ENCODE measurements at regions not wholly inside any gene's neighbourhood (a gene's known extent, or its start where the extent isn't known, plus 50 kb on each side); places are given as distances from the start of the nearest gene placed in this dataset.
"Not testable (repeated sequence)": the region's sequence is repeated elsewhere in the genome, so short reads cannot be mapped to it uniquely, and the experiment has no call there.

GRCh38 chr3:126292318-126293070, 64.7 kb downstream of the KLF15 start:
- Mint-ChIP-seq H3K27ac (no peak overlapping the region), H3K27me3 (peaks cover 17% of the 10 kb centered on the region), H3K36me3 (ENCODE audit: low read depth) (no peaks in the 10 kb centered on the region), H3K9me3 (no peaks in the 10 kb centered on the region), H3K4me1 (no peaks in the 10 kb centered on the region), H3K4me3 (no peak overlapping the region)
- no peak for DNase-seq
- intact Hi-C loops (cut with micrococcal nuclease), result no loop called here

DNA sequence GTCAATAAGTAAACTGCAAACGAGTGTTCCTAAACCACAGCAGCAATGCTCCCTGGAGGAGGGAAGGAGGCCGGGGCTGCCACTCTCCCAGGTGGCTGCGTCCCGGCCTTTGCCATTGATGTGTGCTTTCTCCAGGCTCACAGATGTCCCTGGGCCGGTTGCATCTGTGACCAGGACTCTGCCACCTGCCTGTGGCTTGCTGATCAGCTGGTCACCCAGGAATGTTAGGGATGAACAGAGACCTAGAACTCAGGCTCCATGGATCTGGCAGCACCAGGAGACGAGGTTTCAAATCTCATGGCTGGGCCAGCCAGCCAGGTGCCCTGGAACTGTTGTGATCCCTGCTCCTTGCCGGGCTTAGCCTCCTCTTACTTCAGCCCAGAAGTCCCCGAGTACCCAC, 65.7 kb downstream of the KLF15 start:
- H3K4me1 Mint-ChIP-seq, result no peaks in the 10 kb centered on the region
- H3K27me3 Mint-ChIP-seq, result peaks cover 21% of the 10 kb centered on the region
- no peaks in the 10 kb centered on the region for H3K9me3 Mint-ChIP-seq
- no peak for DNase-seq
- H3K27ac Mint-ChIP-seq, result no peak overlapping the region
- H3K36me3 Mint-ChIP-seq (ENCODE audit: low read depth), result no peaks in the 10 kb centered on the region
- no peak overlapping the region for H3K4me3 Mint-ChIP-seq
- intact Hi-C loops (cut with micrococcal nuclease), result no loop called here

DNA sequence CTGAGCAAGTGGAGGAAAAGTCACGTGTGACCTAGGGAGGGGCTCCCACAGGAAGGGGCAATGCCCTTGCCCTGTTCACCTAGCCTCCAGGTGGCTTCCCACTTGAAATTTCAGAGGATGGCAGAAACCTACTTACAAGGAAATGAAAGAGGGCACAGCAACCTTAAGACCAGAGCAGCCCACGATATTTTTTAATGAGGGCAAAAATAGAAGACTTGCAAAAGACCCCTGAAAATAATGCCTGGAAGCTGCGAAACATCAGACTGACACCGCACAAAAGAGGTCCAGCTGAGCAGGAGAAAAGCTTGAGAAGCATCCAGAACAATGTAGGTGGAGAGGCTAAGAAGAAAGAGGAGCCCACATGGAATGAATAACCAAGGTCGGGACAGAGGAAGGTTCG, 66.1 kb downstream of the KLF15 start:
- no peaks in the 10 kb centered on the region for H3K36me3 Mint-ChIP-seq (ENCODE audit: low read depth)
- intact Hi-C loops (cut with micrococcal nuclease), result no loop called here
- no peaks in the 10 kb centered on the region for H3K9me3 Mint-ChIP-seq
- DNase-seq, result no peak
- H3K4me1 Mint-ChIP-seq, result no peaks in the 10 kb centered on the region
- H3K27ac Mint-ChIP-seq, result no peak overlapping the region
- H3K4me3 Mint-ChIP-seq, result no peak overlapping the region
- peaks cover 24% of the 10 kb centered on the region for H3K27me3 Mint-ChIP-seq

- intact Hi-C loops (cut with micrococcal nuclease), result no loop called here
- Mint-ChIP-seq H3K4me3 (no peak overlapping the region), H3K4me1 (no peaks in the 10 kb centered on the region), H3K27me3 (peaks cover 27% of the 10 kb centered on the region), H3K27ac (no peak overlapping the region), H3K9me3 (no peaks in the 10 kb centered on the region), H3K36me3 (ENCODE audit: low read depth) (no peaks in the 10 kb centered on the region)
- DNase-seq, result no peak
Observed at GRCh38 chr3:126290325-126290724, 66.9 kb downstream of the KLF15 start.

DNA sequence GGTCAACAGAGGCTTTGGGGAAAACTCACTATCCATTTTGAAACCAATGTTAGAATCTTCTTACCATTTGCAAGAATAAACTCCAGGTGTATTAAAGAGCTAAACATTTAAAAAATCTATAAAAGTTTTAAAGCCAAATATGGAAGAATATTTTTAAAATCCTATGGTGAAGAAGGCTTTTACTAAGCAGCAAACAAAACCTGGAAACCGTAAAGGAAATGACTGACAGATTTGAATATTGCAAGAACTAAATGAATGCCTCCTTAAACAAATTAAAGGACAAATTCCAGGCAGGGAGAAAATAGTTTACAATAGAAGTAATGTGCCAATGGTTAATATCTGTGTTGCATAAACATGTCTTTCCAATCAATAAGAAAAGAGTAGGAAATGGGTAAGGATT, 68.1 kb downstream of the KLF15 start:
- Mint-ChIP-seq H3K4me3 (no peak overlapping the region), H3K27ac (no peak overlapping the region), H3K4me1 (no peaks in the 10 kb centered on the region), H3K9me3 (no peaks in the 10 kb centered on the region), H3K36me3 (ENCODE audit: low read depth) (no peaks in the 10 kb centered on the region), H3K27me3 (peaks cover 29% of the 10 kb centered on the region)
- no peak for DNase-seq
- intact Hi-C loops (cut with micrococcal nuclease), result no loop called here

DNA sequence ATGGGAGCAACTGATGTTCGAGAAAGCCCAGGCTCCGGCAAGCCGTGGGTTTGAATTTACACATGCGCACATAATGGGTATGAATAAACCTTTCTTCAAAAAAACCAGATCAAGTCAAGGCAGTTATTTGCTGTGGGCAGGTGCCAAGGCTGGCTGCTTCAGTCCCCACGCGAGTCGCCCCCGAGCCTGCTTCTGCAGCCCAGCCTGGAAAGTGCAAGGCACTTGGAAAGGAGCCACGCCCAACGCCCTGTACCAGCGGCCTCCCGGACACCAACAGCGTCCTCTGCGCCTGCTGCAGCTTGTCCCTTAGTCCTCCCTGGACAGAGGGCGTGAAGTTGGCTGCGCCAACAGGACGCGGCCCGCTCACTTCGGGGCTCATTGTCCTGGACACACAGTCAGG, 68.9 kb downstream of the KLF15 start:
- no peak for DNase-seq
- H3K4me3 Mint-ChIP-seq, result no peak overlapping the region
- no peak overlapping the region for H3K27ac Mint-ChIP-seq
- no peaks in the 10 kb centered on the region for H3K4me1 Mint-ChIP-seq
- no peaks in the 10 kb centered on the region for H3K36me3 Mint-ChIP-seq (ENCODE audit: low read depth)
- intact Hi-C loops (cut with micrococcal nuclease), result no loop called here
- peaks cover 30% of the 10 kb centered on the region for H3K27me3 Mint-ChIP-seq
- H3K9me3 Mint-ChIP-seq, result no peaks in the 10 kb centered on the region

- H3K27me3 Mint-ChIP-seq, result peaks cover 34% of the 10 kb centered on the region
- no peak overlapping the region for H3K27ac Mint-ChIP-seq
- no peak overlapping the region for H3K4me3 Mint-ChIP-seq
Observed at GRCh38 chr3:126287536-126288241, 69.5 kb downstream of the KLF15 start.

DNA sequence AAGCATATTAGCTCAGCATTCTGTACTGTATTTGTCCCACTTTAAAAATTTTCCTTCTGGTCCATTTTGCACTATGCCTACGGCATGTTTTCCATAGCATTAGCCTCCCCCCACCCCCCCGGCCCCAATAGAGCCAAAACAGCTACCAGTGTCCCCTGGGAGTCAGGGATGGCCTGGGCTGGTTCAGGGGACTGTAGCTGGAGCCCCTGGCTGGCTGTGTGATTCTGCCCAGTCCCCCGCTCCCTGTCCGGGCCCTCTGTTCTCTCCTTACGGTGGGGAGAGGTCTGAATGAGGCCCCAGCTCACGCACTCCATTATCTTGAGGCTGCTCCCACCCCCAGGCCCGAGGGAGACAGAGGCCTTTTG, 70.1 kb downstream of the KLF15 start:
- DNase-seq, result no peak
- Mint-ChIP-seq H3K4me3 (no peak overlapping the region), H3K27me3 (peaks cover 35% of the 10 kb centered on the region), H3K27ac (no peak overlapping the region), H3K4me1 (no peaks in the 10 kb centered on the region), H3K36me3 (ENCODE audit: low read depth) (no peaks in the 10 kb centered on the region), H3K9me3 (no peaks in the 10 kb centered on the region)
- intact Hi-C loops (cut with micrococcal nuclease), result no loop called here

More at GRCh38 chr3:126287536-126288241, 69.5 kb downstream of the KLF15 start:
- intact Hi-C loops (cut with micrococcal nuclease), result no loop called here
- Mint-ChIP-seq H3K36me3 (ENCODE audit: low read depth) (no peaks in the 10 kb centered on the region), H3K9me3 (no peaks in the 10 kb centered on the region), H3K4me1 (no peaks in the 10 kb centered on the region)
- no peak for DNase-seq

GRCh38 chr3:126285369-126285768, 71.8 kb downstream of the KLF15 start:
- H3K9me3 Mint-ChIP-seq, result no peaks in the 10 kb centered on the region
- H3K36me3 Mint-ChIP-seq (ENCODE audit: low read depth), result no peaks in the 10 kb centered on the region
- DNase-seq, result no peak
- H3K27ac Mint-ChIP-seq, result no peak overlapping the region
- H3K27me3 Mint-ChIP-seq, result peaks cover 34% of the 10 kb centered on the region
- intact Hi-C loops (cut with micrococcal nuclease), result no loop called here
- no peak overlapping the region for H3K4me3 Mint-ChIP-seq
- H3K4me1 Mint-ChIP-seq, result no peaks in the 10 kb centered on the region

DNA sequence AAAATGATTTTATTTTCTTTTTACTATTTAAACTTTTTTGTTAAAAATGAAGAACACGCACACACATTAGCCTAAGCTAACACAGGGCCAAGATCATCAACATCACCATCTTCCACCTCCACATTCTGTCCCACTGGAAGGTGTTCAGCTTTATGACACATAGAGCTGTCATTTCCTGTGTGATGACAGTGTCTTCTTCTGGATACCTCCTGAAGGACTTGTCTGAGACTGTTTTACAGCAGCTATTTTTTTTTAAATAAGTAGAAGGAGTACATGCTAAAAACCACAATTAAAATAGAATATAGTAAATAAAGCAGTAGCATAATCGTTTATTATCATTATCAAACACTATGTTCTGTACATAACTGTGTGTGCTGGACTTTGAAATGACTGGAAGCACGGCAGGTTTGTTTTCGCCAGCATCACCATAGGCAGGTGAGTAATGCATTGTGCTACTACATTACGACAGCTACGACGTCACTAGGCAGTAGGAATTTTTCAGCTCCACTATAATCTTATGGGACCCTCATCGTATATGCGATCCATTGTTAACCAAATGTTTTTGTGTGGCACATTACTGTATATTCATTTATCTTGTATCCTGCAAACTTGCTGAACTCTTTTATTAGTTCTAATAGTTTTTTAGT, 72.8 kb downstream of the KLF15 start:
- Mint-ChIP-seq H3K9me3 (no peaks in the 10 kb centered on the region), H3K4me3 (no peak overlapping the region), H3K4me1 (no peaks in the 10 kb centered on the region), H3K27ac (no peak overlapping the region), H3K36me3 (ENCODE audit: low read depth) (no peaks in the 10 kb centered on the region), H3K27me3 (peaks cover 31% of the 10 kb centered on the region)
- intact Hi-C loops (cut with micrococcal nuclease), result no loop called here
- DNase-seq, result no peak

DNA sequence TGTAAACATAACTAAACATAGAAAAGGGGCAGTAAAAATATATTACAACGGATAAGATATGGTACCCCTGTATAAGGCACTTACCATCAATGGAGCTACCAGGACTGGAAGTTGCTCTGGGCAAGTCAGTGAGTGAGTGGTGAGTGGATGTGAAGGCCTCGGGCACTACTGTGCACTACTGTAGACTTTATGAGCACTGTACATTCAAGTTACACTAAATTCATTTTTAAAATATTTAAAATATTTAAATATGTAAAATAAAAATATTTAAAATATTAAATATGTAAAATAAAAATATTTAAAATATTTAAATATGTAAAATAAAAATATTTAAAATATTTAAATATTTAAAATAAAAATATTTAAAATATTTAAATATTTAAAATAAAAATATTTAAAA, 73.6 kb downstream of the KLF15 start:
- H3K4me3 Mint-ChIP-seq; H3K27ac Mint-ChIP-seq; intact Hi-C loops (cut with micrococcal nuclease); H3K4me1 Mint-ChIP-seq; H3K9me3 Mint-ChIP-seq; DNase-seq; H3K36me3 Mint-ChIP-seq (ENCODE audit: low read depth): not testable (repeated sequence)
- peaks cover 29% of the 10 kb centered on the region for H3K27me3 Mint-ChIP-seq

DNA sequence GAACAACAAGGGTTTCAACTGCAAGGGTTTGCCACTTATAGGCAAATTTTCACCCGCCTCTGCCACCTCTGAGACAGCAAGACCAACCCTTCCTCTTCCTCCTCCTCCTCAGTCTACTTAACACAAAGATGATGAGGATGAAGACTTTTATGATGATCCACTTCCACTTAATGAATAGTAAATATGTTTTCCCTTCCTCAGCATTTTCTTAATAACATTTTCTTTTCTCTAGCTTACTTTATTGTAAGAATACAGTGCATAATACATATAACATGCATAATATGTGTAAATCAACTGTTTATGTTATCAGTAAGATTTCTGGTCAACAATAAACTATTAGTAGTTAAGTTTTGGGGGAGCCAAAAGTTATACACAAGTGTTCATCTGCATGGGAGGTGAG, 77.4 kb downstream of the KLF15 start:
- Mint-ChIP-seq H3K27me3 (peaks cover 13% of the 10 kb centered on the region), H3K9me3 (no peaks in the 10 kb centered on the region), H3K36me3 (ENCODE audit: low read depth) (no peaks in the 10 kb centered on the region), H3K4me3 (no peak overlapping the region), H3K27ac (no peak overlapping the region), H3K4me1 (no peaks in the 10 kb centered on the region)
- intact Hi-C loops (cut with micrococcal nuclease), result no loop called here
- DNase-seq, result no peak

DNA sequence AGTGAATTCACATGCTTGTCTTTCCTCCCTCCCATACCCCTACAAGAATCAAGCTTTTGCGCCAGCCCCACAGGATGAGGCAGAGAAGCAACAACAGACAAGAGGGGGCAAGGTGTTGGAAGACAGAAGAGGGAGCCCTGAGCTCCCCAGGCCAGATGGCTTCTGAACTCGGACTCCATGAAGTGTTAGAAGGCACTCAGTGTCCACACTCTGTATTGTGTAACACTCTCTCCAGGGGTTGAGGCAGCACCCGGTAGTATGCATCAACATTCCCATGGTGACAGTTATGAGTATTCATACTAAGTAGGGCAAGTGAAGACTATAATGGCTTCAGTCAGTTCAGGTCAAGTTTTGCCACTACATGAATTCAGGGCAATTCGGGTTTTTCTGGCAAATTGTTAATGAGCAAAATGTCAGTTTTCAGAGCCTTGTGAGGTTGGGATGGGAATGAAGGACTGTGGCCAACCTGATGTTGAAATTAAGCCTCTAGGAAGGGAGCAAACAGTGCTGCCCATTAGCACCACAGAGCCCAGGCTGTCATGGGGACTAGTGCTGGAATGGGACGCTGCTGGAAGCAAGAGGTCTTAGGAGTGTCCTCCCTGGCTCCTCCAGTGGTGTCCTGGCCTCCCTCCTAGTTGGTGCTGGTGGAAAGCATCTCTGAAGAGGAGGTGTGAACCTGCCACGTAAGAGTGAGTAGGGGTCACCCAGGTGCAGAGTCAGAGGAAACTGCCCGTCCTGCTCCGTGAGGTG, 79.4 kb downstream of the KLF15 start:
- Mint-ChIP-seq H3K36me3 (ENCODE audit: low read depth) (no peaks in the 10 kb centered on the region), H3K27me3 (peaks cover 10% of the 10 kb centered on the region), H3K9me3 (no peaks in the 10 kb centered on the region), H3K27ac (no peak overlapping the region), H3K4me3 (no peak overlapping the region), H3K4me1 (no peaks in the 10 kb centered on the region)
- intact Hi-C loops (cut with micrococcal nuclease), result no loop called here
- no peak for DNase-seq

DNA sequence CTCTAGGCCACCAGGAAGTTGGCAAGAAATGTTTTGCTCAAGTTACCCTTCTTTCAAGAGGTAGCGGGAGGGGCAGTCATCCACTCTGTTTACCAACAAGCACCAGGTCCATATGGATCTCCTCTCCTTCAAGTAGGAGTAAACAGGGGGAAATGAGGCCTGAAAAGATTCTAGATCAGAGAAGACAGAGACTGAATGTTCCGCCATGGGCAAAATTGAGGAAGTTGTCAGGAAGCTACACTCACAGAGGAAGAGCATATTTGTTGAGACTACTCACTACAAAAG, 81.6 kb downstream of the KLF15 start:
- no peak overlapping the region for H3K4me3 Mint-ChIP-seq
- H3K27me3 Mint-ChIP-seq, result peaks cover 9% of the 10 kb centered on the region

More for the DNA sequence above, 81.6 kb downstream of the KLF15 start:
- H3K4me1 Mint-ChIP-seq, result no peaks in the 10 kb centered on the region
- H3K9me3 Mint-ChIP-seq, result no peaks in the 10 kb centered on the region
- DNase-seq, result no peak
- no peak overlapping the region for H3K27ac Mint-ChIP-seq
- intact Hi-C loops (cut with micrococcal nuclease), result no loop called here
- no peaks in the 10 kb centered on the region for H3K36me3 Mint-ChIP-seq (ENCODE audit: low read depth)
